HCT116 (cell line): ENCODE measurements at regions not wholly inside any gene's neighbourhood (a gene's known extent, or its start where the extent isn't known, plus 50 kb on each side); places are given as distances from the start of the nearest gene placed in this dataset.

Experiments
- ATAC-seq: fragments of 200-7000 bp; cut with Tn5 transposase; 2 replicates; pipeline ENCODE4 v1.9.1; 2020; ENCODE audit warnings: mild to moderate bottlenecking, moderate library complexity
- BruUV-seq: library from RNA; stranded (reverse); fragments of 400-500 nt; replicated peaks from 2 replicates; lab custom pipeline; 2021; lab: Mats Ljungman, UMichigan
- CTCF ChIA-PET: fragments of 300-600 bp; sonication (Branson Sonifier 250); formaldehyde crosslinking; loops from one replicate; lab custom pipeline; 2021; ENCODE audit warnings: antibody characterized with exemption; lab: Charles Lee
- POLR2A ChIA-PET: fragments of 300-600, 350-600 bp; sonication (Branson Sonifier 250); formaldehyde crosslinking; loops from one replicate; lab custom pipeline; 2021; ENCODE audit warnings: antibody characterized with exemption; lab: Charles Lee
- RAD21 ChIA-PET, 2 experiments: fragments of 300-600 bp; sonication (Branson Sonifier 250); formaldehyde crosslinking; loops; one replicate each; lab custom pipeline; 2023; ENCODE audit warnings: low total read pairs in 2 of 2; ENCODE audit not compliant: uncharacterized antibody in 2 of 2, unreplicated experiment in 2 of 2, low non-redundant PET in 1 of 2; lab: Charles Lee
- DNase-seq: peaks from one replicate; pipeline ENCODE4 v3.0.0-alpha.2; 2010; ENCODE audit warnings: low read depth, low spot score
- H2AFZ ChIP-seq: fragments of 200-600 bp; shearing (Covaris generic), sonication (generic); 2 replicates; pipeline ENCODE4 v1.6.1; 2017; ENCODE audit warnings: low read depth, mixed run types, mixed read lengths, antibody characterized with exemption, low read length; ENCODE audit not compliant: poor library complexity, severe bottlenecking
- H3K27ac ChIP-seq: 2 replicates; pipeline ENCODE4 v1.5.1; 2012; ENCODE audit warnings: low read depth, low read length
- H3K27me3 ChIP-seq: fragments of 200-600 bp; sonication (generic); 2 replicates; pipeline ENCODE4 v1.6.1; 2016; ENCODE audit warnings: mixed run types, low read length, mixed read lengths; ENCODE audit not compliant: insufficient read depth
- H3K36me3 ChIP-seq, 2 experiments: fragments of 200-500 bp in 1 of 2; fragments of 200-600 bp in 1 of 2; sonication (Bioruptor generic) in 1 of 2; sonication (generic) in 1 of 2; 2 replicates each; pipeline versions ENCODE4 v1.5.1 to v1.6.1; 2014 to 2016; ENCODE audit warnings: low read length in 2 of 2, inconsistent platforms in 1 of 2, mixed read lengths in 1 of 2, mixed run types in 1 of 2; ENCODE audit not compliant: insufficient read depth in 2 of 2, control insufficient read depth in 1 of 2
- H3K4me1 ChIP-seq, 2 experiments: fragments of 200-600 bp in 1 of 2; sonication (generic) in 1 of 2; 2 replicates each; pipeline versions ENCODE4 v1.5.1 to v1.6.1; 2012 to 2017; ENCODE audit warnings: low read length in 2 of 2, inconsistent platforms in 1 of 2, mild to moderate bottlenecking in 1 of 2, mixed read lengths in 1 of 2, mixed run types in 1 of 2, moderate library complexity in 1 of 2; ENCODE audit not compliant: insufficient read depth in 2 of 2, control insufficient read depth in 1 of 2
- H3K4me2 ChIP-seq: fragments of 200-600 bp; sonication (generic); 2 replicates; pipeline ENCODE4 v1.6.1; 2017; ENCODE audit warnings: mixed run types, low read length, mixed read lengths
- H3K4me3 ChIP-seq, 2 experiments: fragments of 200-600 bp in 1 of 2; sonication (generic) in 1 of 2; replicated peaks in 1 of 2; 2 replicates each; pipeline ENCODE4 v1.5.1; 2011 to 2016; ENCODE audit warnings: low read length in 2 of 2, control low read depth in 1 of 2, low read depth in 1 of 2, mild to moderate bottlenecking in 1 of 2, mixed read lengths in 1 of 2, mixed run types in 1 of 2
- H3K79me2 ChIP-seq: fragments of 200-600 bp; sonication (generic); 2 replicates; pipeline ENCODE4 v1.6.1; 2017; ENCODE audit warnings: mild to moderate bottlenecking, mixed run types, low read length, moderate library complexity, mixed read lengths; ENCODE audit not compliant: insufficient read depth
- H3K9ac ChIP-seq: fragments of 200-600 bp; sonication (generic); 2 replicates; pipeline ENCODE4 v1.6.1; 2016; ENCODE audit warnings: low read length, mixed read lengths
- H3K9me2 ChIP-seq: fragments of 200-600 bp; sonication (generic), shearing (Covaris generic); 2 replicates; pipeline ENCODE4 v1.6.1; 2017; ENCODE audit warnings: mixed run types, mild to moderate bottlenecking, moderate library complexity; ENCODE audit not compliant: insufficient read depth
- H3K9me3 ChIP-seq, 2 experiments: fragments of 200-500 bp in 1 of 2; fragments of 200-600 bp in 1 of 2; sonication (Bioruptor generic) in 1 of 2; sonication (generic) in 1 of 2; 2 replicates each; pipeline ENCODE4 v1.6.1; 2014 to 2017; ENCODE audit warnings: low read length in 2 of 2, mixed read lengths in 2 of 2, inconsistent platforms in 1 of 2, low read depth in 1 of 2, mild to moderate bottlenecking in 1 of 2, mixed run types in 1 of 2, moderate library complexity in 1 of 2; ENCODE audit not compliant: control insufficient read depth in 1 of 2, insufficient read depth in 1 of 2
- H4K20me1 ChIP-seq: fragments of 200-600 bp; sonication (generic), shearing (Covaris generic); 2 replicates; pipeline ENCODE4 v1.6.1; 2017; ENCODE audit warnings: mixed run types, mild to moderate bottlenecking, moderate library complexity; ENCODE audit not compliant: insufficient read depth
- CBX3 ChIP-seq: IDR thresholded peaks from 2 replicates; pipeline ENCODE4 v1.6.1; 2012; ENCODE audit warnings: low read depth
- ELF1 ChIP-seq: IDR thresholded peaks from 2 replicates; pipeline ENCODE4 v1.6.1; 2012; ENCODE audit warnings: low read depth, borderline replicate concordance
- POLR2A ChIP-seq: IDR thresholded peaks from 2 replicates; pipeline ENCODE4 v1.7.0; 2011; ENCODE audit warnings: borderline replicate concordance; ENCODE audit not compliant: insufficient read depth, insufficient read length; ENCODE audit errors: extremely low read depth
- RAD21 ChIP-seq: IDR thresholded peaks from 2 replicates; pipeline ENCODE4 v1.6.1; 2012; ENCODE audit warnings: low read depth, mild to moderate bottlenecking
- SIN3A ChIP-seq: IDR thresholded peaks from 2 replicates; pipeline ENCODE4 v1.6.1; 2012; ENCODE audit warnings: low read depth
- SP1 ChIP-seq: IDR thresholded peaks from 2 replicates; pipeline ENCODE4 v1.6.1; 2012; ENCODE audit warnings: low read depth
- TCF7L2 ChIP-seq: IDR thresholded peaks from 2 replicates; pipeline ENCODE4 v1.7.0; 2011; ENCODE audit warnings: borderline replicate concordance, inconsistent platforms; ENCODE audit not compliant: insufficient read depth, insufficient read length; ENCODE audit errors: extremely low read depth
- YY1 ChIP-seq: IDR thresholded peaks from 2 replicates; pipeline ENCODE4 v1.6.1; 2011; ENCODE audit warnings: low read length, low read depth, moderate library complexity, mild to moderate bottlenecking; ENCODE audit not compliant: insufficient replicate concordance; ENCODE audit errors: extremely low read depth
- intact Hi-C: fragments of 100-400 bp; cut with micrococcal nuclease; formaldehyde crosslinking; loops from 2 replicates; pipeline ENCODE4 v1.10.0; 2022
- TF ChIP-seq, protein P1 (sequence below): IDR thresholded peaks from 2 replicates; pipeline ENCODE4 v1.6.1; 2012; ENCODE audit warnings: low read depth
- TF ChIP-seq, protein P2 (sequence below): IDR thresholded peaks from 2 replicates; pipeline ENCODE4 v1.6.1; 2011; ENCODE audit warnings: mild to moderate bottlenecking, low read length, moderate library complexity; ENCODE audit not compliant: insufficient replicate concordance; ENCODE audit errors: extremely low read depth

DNA sequence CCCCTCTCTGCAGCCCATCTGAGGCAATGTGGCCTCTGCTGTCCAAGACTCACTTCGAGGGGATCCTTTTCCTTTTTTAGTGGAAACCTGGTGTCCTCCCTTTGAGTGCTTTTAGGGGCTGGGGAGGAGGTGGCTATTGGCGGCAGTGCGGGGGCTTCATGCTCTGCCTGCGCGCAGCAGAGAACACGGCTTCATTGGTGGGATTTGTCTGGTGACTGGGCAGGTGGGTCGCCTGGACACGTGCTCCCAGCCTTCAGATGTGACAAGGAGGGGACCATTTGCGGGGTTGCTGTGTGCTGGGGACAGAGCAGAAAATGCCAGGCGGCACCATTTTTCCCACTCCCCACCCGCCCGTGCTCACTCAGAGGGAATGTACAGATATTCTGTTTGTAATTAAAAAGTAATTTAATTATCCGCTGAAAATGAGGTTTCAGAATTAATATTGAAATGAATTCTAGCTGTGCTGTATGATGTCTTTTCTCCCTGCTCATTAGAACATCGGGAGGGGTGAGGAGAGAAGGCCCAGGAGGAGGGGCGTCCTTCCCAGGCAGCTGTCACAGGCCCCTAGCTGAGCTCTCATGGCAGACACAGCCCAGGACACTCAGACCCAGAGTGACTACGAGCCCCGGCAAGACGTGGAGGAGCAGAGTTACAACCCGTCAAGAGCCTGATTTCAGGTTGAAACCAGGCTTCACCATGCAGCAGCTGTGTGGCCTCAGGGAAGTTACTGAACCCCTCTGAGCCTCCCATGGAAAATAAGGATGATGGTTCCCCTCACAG is 417.2 kb upstream of the SULF2 start:
- no peak overlapping the region for H2AFZ ChIP-seq
- H3K4me2 ChIP-seq, result no peak overlapping the region
- POLR2A ChIA-PET, result no interaction called here
- no TSS peak for BruUV-seq
- H3K9me3 ChIP-seq, result no peaks in the 10 kb centered on the region
- no peaks in the 10 kb centered on the region for H3K79me2 ChIP-seq
- no peaks in the 10 kb centered on the region for H3K4me1 ChIP-seq
- CTCF ChIA-PET, result no interaction called here
- DNase-seq (no peak), ATAC-seq (no peak)
- TF ChIP-seq YY1 (no peak), TCF7L2 (no peak)
- H4K20me1 ChIP-seq, result no peaks in the 10 kb centered on the region
- intact Hi-C loops, result no loop called here
- no peak overlapping the region for H3K4me3 ChIP-seq
- H3K27me3 ChIP-seq, result no peaks in the 10 kb centered on the region
- H3K36me3 ChIP-seq, result no peaks in the 10 kb centered on the region
- no peak overlapping the region for H3K27ac ChIP-seq
- no peaks in the 10 kb centered on the region for H3K9me2 ChIP-seq
- RAD21 ChIA-PET, result no interaction called here
- no peak overlapping the region for H3K9ac ChIP-seq

DNA sequence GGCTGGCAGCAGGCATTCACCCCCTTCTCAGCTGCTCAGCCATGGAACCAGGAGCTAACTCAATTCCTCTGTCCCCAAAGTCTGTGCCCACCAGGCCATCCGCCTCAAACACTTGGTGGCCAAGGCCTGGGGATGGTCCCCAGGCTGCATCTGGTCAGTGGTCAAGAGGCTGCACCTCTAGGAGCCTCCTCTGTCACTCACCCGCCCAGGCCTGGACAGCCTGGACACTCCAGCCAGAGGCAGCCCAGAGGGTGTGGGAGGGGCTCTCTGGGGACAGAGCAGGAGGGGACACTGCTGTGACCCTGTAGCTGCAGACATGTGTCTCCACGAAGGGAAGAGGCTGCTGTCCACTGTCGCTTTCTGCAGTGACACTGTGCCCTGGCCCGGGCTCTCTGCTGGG is 416.6 kb upstream of the SULF2 start:
- CTCF ChIA-PET, result no interaction called here
- ATAC-seq, result no peak
- no peak overlapping the region for H2AFZ ChIP-seq

More for the DNA sequence above, 416.6 kb upstream of the SULF2 start:
- Histone ChIP-seq H3K79me2 (no peaks in the 10 kb centered on the region), H4K20me1 (no peaks in the 10 kb centered on the region), H3K4me2 (no peak overlapping the region), H3K9me3 (no peaks in the 10 kb centered on the region), H3K27me3 (no peaks in the 10 kb centered on the region), H3K4me1 (no peaks in the 10 kb centered on the region), H3K27ac (no peak overlapping the region), H3K9me2 (no peaks in the 10 kb centered on the region), H3K9ac (no peak overlapping the region), H3K36me3 (no peaks in the 10 kb centered on the region), H3K4me3 (no peak overlapping the region)
- ChIA-PET POLR2A (no interaction called here), RAD21 (no interaction called here)
- no peak for DNase-seq
- intact Hi-C loops, result no loop called here
- TF ChIP-seq, protein P1, sequence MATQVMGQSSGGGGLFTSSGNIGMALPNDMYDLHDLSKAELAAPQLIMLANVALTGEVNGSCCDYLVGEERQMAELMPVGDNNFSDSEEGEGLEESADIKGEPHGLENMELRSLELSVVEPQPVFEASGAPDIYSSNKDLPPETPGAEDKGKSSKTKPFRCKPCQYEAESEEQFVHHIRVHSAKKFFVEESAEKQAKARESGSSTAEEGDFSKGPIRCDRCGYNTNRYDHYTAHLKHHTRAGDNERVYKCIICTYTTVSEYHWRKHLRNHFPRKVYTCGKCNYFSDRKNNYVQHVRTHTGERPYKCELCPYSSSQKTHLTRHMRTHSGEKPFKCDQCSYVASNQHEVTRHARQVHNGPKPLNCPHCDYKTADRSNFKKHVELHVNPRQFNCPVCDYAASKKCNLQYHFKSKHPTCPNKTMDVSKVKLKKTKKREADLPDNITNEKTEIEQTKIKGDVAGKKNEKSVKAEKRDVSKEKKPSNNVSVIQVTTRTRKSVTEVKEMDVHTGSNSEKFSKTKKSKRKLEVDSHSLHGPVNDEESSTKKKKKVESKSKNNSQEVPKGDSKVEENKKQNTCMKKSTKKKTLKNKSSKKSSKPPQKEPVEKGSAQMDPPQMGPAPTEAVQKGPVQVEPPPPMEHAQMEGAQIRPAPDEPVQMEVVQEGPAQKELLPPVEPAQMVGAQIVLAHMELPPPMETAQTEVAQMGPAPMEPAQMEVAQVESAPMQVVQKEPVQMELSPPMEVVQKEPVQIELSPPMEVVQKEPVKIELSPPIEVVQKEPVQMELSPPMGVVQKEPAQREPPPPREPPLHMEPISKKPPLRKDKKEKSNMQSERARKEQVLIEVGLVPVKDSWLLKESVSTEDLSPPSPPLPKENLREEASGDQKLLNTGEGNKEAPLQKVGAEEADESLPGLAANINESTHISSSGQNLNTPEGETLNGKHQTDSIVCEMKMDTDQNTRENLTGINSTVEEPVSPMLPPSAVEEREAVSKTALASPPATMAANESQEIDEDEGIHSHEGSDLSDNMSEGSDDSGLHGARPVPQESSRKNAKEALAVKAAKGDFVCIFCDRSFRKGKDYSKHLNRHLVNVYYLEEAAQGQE, result no peak
- TF ChIP-seq ELF1 (no peak), POLR2A (no peak), CBX3 (no peak), RAD21 (no peak), TCF7L2 (no peak), SIN3A (no peak), SP1 (no peak)
- TF ChIP-seq, protein P2, sequence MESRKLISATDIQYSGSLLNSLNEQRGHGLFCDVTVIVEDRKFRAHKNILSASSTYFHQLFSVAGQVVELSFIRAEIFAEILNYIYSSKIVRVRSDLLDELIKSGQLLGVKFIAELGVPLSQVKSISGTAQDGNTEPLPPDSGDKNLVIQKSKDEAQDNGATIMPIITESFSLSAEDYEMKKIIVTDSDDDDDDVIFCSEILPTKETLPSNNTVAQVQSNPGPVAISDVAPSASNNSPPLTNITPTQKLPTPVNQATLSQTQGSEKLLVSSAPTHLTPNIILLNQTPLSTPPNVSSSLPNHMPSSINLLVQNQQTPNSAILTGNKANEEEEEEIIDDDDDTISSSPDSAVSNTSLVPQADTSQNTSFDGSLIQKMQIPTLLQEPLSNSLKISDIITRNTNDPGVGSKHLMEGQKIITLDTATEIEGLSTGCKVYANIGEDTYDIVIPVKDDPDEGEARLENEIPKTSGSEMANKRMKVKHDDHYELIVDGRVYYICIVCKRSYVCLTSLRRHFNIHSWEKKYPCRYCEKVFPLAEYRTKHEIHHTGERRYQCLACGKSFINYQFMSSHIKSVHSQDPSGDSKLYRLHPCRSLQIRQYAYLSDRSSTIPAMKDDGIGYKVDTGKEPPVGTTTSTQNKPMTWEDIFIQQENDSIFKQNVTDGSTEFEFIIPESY, result no peak
- no TSS peak for BruUV-seq
